ENCODE measurements at regions not wholly inside any gene's neighbourhood (a gene's known extent, or its start where the extent isn't known, plus 50 kb on each side); places are given as distances from the start of the nearest gene placed in this dataset.

GRCh38 chr9:80046481-80046880 is 474.7 kb downstream of the TLE4 start:
- Histone ChIP-seq H3K4me3 (ENCODE audit: low read length) (no peak overlapping the region), H3K4me1 (ENCODE audit: insufficient read depth, low read length) (no peaks in the 10 kb centered on the region), H3K36me3 (ENCODE audit: insufficient read depth, low read length) (no peaks in the 10 kb centered on the region), H3K9me3 (ENCODE audit: control insufficient read depth in 1 of 2, insufficient read depth in 1 of 2, low read length in 2 of 2) (no peaks in the 10 kb centered on the region), H3K27me3 (ENCODE audit: control insufficient read depth in 1 of 2, insufficient read depth in 2 of 2, low read length in 2 of 2) (peaks cover 0 to 3% of the 10 kb centered on the region in 2 experiments), H3K27ac (ENCODE audit: low read depth in 1 of 2, low read length in 2 of 2) (no peak overlapping the region)
- POLR2A ChIA-PET: no interaction called here
- H3K4me3 Mint-ChIP-seq: no peak overlapping the region
- no peak for ATAC-seq (ENCODE audit: poor library complexity)
- intact Hi-C loops (cut with DNase I, micrococcal nuclease): no loop called here
- no peak for DNase-seq
- H3K27ac Mint-ChIP-seq: no peak overlapping the region
- no peaks in the 10 kb centered on the region for H3K9me3 Mint-ChIP-seq
- peaks cover 10% of the 10 kb centered on the region for H3K27me3 Mint-ChIP-seq
- no peaks in the 10 kb centered on the region for H3K36me3 Mint-ChIP-seq (ENCODE audit: low read depth)
- no peak for TF ChIP-seq CTCF (IDR thresholded peaks at IDR 0.05)
- H3K4me1 Mint-ChIP-seq (ENCODE audit: low read depth): no peaks in the 10 kb centered on the region
- CTCF ChIA-PET: no interaction called here

- H3K27me3 ChIP-seq (ENCODE audit: control insufficient read depth in 1 of 2, insufficient read depth in 2 of 2, low read length in 2 of 2): peaks cover 0 to 3% of the 10 kb centered on the region in 2 experiments
- ATAC-seq (ENCODE audit: poor library complexity): no peak
- H3K9me3 ChIP-seq (ENCODE audit: control insufficient read depth in 1 of 2, insufficient read depth in 1 of 2, low read length in 2 of 2): no peaks in the 10 kb centered on the region
- no peak overlapping the region for H3K4me3 ChIP-seq (ENCODE audit: low read length)
- H3K27ac ChIP-seq (ENCODE audit: low read depth in 1 of 2, low read length in 2 of 2): no peak overlapping the region
- H3K4me3 Mint-ChIP-seq: no peak overlapping the region
- CTCF ChIA-PET: no interaction called here
- H3K27me3 Mint-ChIP-seq: peaks cover 9% of the 10 kb centered on the region
- DNase-seq: no peak
- POLR2A ChIA-PET: no interaction called here
- no peaks in the 10 kb centered on the region for H3K4me1 ChIP-seq (ENCODE audit: insufficient read depth, low read length)
- H3K27ac Mint-ChIP-seq: no peak overlapping the region
- H3K36me3 ChIP-seq (ENCODE audit: insufficient read depth, low read length): no peaks in the 10 kb centered on the region
- no peaks in the 10 kb centered on the region for H3K4me1 Mint-ChIP-seq (ENCODE audit: low read depth)
- no peaks in the 10 kb centered on the region for H3K9me3 Mint-ChIP-seq
- TF ChIP-seq CTCF (IDR thresholded peaks at IDR 0.05): no peak
- no peaks in the 10 kb centered on the region for H3K36me3 Mint-ChIP-seq (ENCODE audit: low read depth)
- intact Hi-C loops (cut with DNase I, micrococcal nuclease): no loop called here
Observed at GRCh38 chr9:80041821-80042220, 470.1 kb downstream of the TLE4 start.

GRCh38 chr9:80040457-80040856 is 468.7 kb downstream of the TLE4 start:
- Mint-ChIP-seq H3K36me3 (ENCODE audit: low read depth) (no peaks in the 10 kb centered on the region), H3K27me3 (no peaks in the 10 kb centered on the region), H3K27ac (no peak overlapping the region), H3K4me3 (no peak overlapping the region), H3K9me3 (no peaks in the 10 kb centered on the region), H3K4me1 (ENCODE audit: low read depth) (no peaks in the 10 kb centered on the region)
- ATAC-seq (ENCODE audit: poor library complexity) (no peak), DNase-seq (no peak)
- ChIA-PET POLR2A (no interaction called here), CTCF (no interaction called here)
- no peak overlapping the region for H3K27ac ChIP-seq (ENCODE audit: low read depth in 1 of 2, low read length in 2 of 2)
- H3K9me3 ChIP-seq (ENCODE audit: control insufficient read depth in 1 of 2, insufficient read depth in 1 of 2, low read length in 2 of 2): no peaks in the 10 kb centered on the region
- H3K36me3 ChIP-seq (ENCODE audit: insufficient read depth, low read length): no peaks in the 10 kb centered on the region
- H3K4me3 ChIP-seq (ENCODE audit: low read length): no peak overlapping the region
- no peaks in the 10 kb centered on the region for H3K4me1 ChIP-seq (ENCODE audit: insufficient read depth, low read length)
- no peak for TF ChIP-seq CTCF (IDR thresholded peaks at IDR 0.05)
- intact Hi-C loops (cut with DNase I, micrococcal nuclease): no loop called here
- H3K27me3 ChIP-seq (ENCODE audit: control insufficient read depth in 1 of 2, insufficient read depth in 2 of 2, low read length in 2 of 2): no peaks in the 10 kb centered on the region

Measured in CD4-positive, alpha-beta T cell (primary cell).